ENCODE measurements at regions not wholly inside any gene's neighbourhood (a gene's known extent, or its start where the extent isn't known, plus 50 kb on each side); places are given as distances from the start of the nearest gene placed in this dataset.

DNA sequence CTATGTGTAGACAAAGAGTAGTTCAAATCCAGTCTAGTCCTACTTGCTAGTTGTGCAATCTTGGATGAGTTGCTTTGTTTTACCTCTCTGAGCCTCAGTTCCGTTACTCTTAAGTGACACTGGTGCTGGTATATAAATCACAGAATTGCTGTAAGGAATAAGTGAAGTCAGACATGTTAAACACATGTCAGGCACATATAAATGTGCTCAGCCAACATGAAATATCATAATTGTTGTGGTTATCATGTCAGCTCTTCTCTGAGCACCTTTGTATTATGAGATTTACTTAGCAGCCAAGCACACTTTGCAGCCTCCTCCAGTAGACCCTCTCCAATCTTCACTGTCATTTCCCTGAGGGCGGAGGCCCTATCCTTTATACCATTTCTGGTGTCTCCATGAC lies 87.9 kb upstream of the PAK3 start:
- TF ChIP-seq EZH2 (IDR thresholded peaks at IDR 0.05; ENCODE audit: low read length): no peak
- TF ChIP-seq, protein P1, sequence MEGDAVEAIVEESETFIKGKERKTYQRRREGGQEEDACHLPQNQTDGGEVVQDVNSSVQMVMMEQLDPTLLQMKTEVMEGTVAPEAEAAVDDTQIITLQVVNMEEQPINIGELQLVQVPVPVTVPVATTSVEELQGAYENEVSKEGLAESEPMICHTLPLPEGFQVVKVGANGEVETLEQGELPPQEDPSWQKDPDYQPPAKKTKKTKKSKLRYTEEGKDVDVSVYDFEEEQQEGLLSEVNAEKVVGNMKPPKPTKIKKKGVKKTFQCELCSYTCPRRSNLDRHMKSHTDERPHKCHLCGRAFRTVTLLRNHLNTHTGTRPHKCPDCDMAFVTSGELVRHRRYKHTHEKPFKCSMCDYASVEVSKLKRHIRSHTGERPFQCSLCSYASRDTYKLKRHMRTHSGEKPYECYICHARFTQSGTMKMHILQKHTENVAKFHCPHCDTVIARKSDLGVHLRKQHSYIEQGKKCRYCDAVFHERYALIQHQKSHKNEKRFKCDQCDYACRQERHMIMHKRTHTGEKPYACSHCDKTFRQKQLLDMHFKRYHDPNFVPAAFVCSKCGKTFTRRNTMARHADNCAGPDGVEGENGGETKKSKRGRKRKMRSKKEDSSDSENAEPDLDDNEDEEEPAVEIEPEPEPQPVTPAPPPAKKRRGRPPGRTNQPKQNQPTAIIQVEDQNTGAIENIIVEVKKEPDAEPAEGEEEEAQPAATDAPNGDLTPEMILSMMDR (optimal IDR thresholded peaks at IDR 0.05 in 1 of 3, IDR thresholded peaks at IDR 0.05 in 1 of 3, conservative IDR thresholded peaks at IDR 0.05 in 1 of 3; ENCODE audit: extremely low read depth in 1 of 3, insufficient read depth in 2 of 3, low read length in 3 of 3): no peak

Measured in keratinocyte (primary cell).